Stimulated activated CD8-positive, alpha-beta memory T cell treated with anti-CD3 and anti-CD28 coated beads, Interleukin-4, amount 100 ng/mL, for 48 hours (primary cell): ENCODE measurements at regions not wholly inside any gene's neighbourhood (a gene's known extent, or its start where the extent isn't known, plus 50 kb on each side); places are given as distances from the start of the nearest gene placed in this dataset.
"Not testable (repeated sequence)": the region's sequence is repeated elsewhere in the genome, so short reads cannot be mapped to it uniquely, and the experiment has no call there.

ENCODE experiments used
- DNase-seq: peaks from one replicate; pipeline ENCODE4 v3.0.0-alpha.2; 2020

GRCh38 chr16:35102780-35103403 lies 1643.5 kb downstream of the TP53TG3F start:
- DNase-seq = no peak

GRCh38 chr16:35111772-35112171 lies 1652.4 kb downstream of the TP53TG3F start:
- DNase-seq = not testable (repeated sequence)

- DNase-seq = no peak
Measured at GRCh38 chr16:35131429-35131828, 1672.0 kb downstream of the TP53TG3F start.

- DNase-seq = no peak
Measured at GRCh38 chr16:35134471-35134870, 1675.1 kb downstream of the TP53TG3F start.

- no peak for DNase-seq
Measured at GRCh38 chr16:35140293-35140986, 1681.0 kb downstream of the TP53TG3F start.

GRCh38 chr16:35141303-35141702 lies 1681.9 kb downstream of the TP53TG3F start:
- DNase-seq = no peak

GRCh38 chr16:35142147-35142808 lies 1682.9 kb downstream of the TP53TG3F start:
- no peak for DNase-seq

GRCh38 chr16:35142809-35143192 lies 1683.4 kb downstream of the TP53TG3F start:
- no peak for DNase-seq

GRCh38 chr16:35144212-35144932 lies 1685.0 kb downstream of the TP53TG3F start:
- DNase-seq = no peak

- DNase-seq = no peak
Measured at GRCh38 chr16:35146031-35146710, 1686.8 kb downstream of the TP53TG3F start.

- no peak for DNase-seq
Measured at GRCh38 chr16:35146723-35147458, 1687.5 kb downstream of the TP53TG3F start.

GRCh38 chr16:35147556-35148504 lies 1688.4 kb downstream of the TP53TG3F start:
- no peak for DNase-seq

- no peak for DNase-seq
Measured at GRCh38 chr16:35148748-35149147, 1689.3 kb downstream of the TP53TG3F start.

- no peak for DNase-seq
Measured at GRCh38 chr16:35149550-35149949, 1690.1 kb downstream of the TP53TG3F start.

GRCh38 chr16:35150805-35151312 lies 1691.4 kb downstream of the TP53TG3F start:
- DNase-seq = no peak

GRCh38 chr16:35152067-35152627 lies 1692.7 kb downstream of the TP53TG3F start:
- DNase-seq = no peak

- DNase-seq = no peak
Measured at GRCh38 chr16:35154627-35155026, 1695.2 kb downstream of the TP53TG3F start.

- not testable (repeated sequence) for DNase-seq
Measured at GRCh38 chr16:35157549-35157948, 1698.1 kb downstream of the TP53TG3F start.

- not testable (repeated sequence) for DNase-seq
Measured at GRCh38 chr16:35169324-35169723, 1709.9 kb downstream of the TP53TG3F start.

- not testable (repeated sequence) for DNase-seq
Measured at GRCh38 chr16:35170061-35170460, 1710.6 kb downstream of the TP53TG3F start.
